Liver (tissue), 3 donors: ENCODE measurements at regions not wholly inside any gene's neighbourhood (a gene's known extent, or its start where the extent isn't known, plus 50 kb on each side); places are given as distances from the start of the nearest gene placed in this dataset.

ENCODE experiments used
- HNF4G ChIP-seq: IDR thresholded peaks from 2 replicates; pipeline ENCODE4 v1.6.1; 2016; ENCODE audit warnings: antibody characterized with exemption
- RAD21 ChIP-seq, 2 donors: IDR thresholded peaks; 2 replicates each; pipeline ENCODE4 v1.6.1; 2016; ENCODE audit warnings: antibody characterized with exemption in 2 of 2, mild to moderate bottlenecking in 2 of 2
- RXRA ChIP-seq, 2 donors: IDR thresholded peaks; 2 replicates each; pipeline ENCODE4 v1.6.1; 2017 to 2018; ENCODE audit warnings: antibody characterized with exemption in 2 of 2, mild to moderate bottlenecking in 1 of 2
- TAF1 ChIP-seq: conservative IDR thresholded peaks from 2 replicates; pipeline ENCODE4 v1.6.1; 2016; ENCODE audit warnings: antibody characterized with exemption, mild to moderate bottlenecking
- YY1 ChIP-seq: IDR thresholded peaks from 2 replicates; pipeline ENCODE4 v1.6.1; 2016; ENCODE audit warnings: antibody characterized with exemption, mild to moderate bottlenecking
- TF ChIP-seq, protein P1 (sequence below): IDR thresholded peaks from 2 replicates; pipeline ENCODE4 v1.6.1; 2016; ENCODE audit warnings: antibody characterized with exemption
- TF ChIP-seq, protein P2 (sequence below): fragments of 150-350 bp; IDR thresholded peaks from 2 replicates; pipeline ENCODE4 v1.5.1; 2017; ENCODE audit warnings: improper control_type of control experiment, low read depth, low read length; ENCODE audit not compliant: missing input control
- TF ChIP-seq, protein P3 (sequence below): IDR thresholded peaks from 2 replicates; pipeline ENCODE4 v1.6.1; 2016; ENCODE audit warnings: antibody characterized with exemption, mild to moderate bottlenecking
- TF ChIP-seq, protein P4 (sequence below): IDR thresholded peaks from 2 replicates; pipeline ENCODE4 v1.6.1; 2016; ENCODE audit warnings: antibody characterized with exemption
- donor health status: healthy.
- donor health status: healthy.

DNA sequence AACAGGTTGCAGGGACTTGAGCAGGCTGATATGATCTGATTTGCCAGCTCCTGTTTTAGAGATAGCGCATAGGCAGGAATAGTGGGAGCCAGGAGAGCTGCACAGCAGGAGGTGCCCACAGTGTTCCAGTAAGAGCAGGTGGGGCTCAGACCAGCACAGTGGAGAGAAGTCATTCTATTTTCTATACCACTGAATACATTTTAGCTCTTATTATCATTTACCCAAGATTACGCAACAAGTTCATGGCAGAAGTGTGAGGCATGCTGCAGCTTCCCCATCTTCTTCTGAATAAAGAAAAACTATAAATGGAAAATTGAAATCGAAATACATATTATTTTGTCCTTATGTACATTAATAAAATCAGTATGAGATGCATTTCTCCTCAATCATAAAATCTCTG lies 114.7 kb upstream of the EDNRA start:
- TF ChIP-seq HNF4G (no peak), YY1 (no peak), TAF1 (no peak), RXRA (IDR thresholded peaks at IDR 0.05) (no peak), RAD21 (IDR thresholded peaks at IDR 0.05) (no peak)
- TF ChIP-seq, protein P1, sequence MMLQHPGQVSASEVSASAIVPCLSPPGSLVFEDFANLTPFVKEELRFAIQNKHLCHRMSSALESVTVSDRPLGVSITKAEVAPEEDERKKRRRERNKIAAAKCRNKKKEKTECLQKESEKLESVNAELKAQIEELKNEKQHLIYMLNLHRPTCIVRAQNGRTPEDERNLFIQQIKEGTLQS, result no peak
- TF ChIP-seq, protein P2, sequence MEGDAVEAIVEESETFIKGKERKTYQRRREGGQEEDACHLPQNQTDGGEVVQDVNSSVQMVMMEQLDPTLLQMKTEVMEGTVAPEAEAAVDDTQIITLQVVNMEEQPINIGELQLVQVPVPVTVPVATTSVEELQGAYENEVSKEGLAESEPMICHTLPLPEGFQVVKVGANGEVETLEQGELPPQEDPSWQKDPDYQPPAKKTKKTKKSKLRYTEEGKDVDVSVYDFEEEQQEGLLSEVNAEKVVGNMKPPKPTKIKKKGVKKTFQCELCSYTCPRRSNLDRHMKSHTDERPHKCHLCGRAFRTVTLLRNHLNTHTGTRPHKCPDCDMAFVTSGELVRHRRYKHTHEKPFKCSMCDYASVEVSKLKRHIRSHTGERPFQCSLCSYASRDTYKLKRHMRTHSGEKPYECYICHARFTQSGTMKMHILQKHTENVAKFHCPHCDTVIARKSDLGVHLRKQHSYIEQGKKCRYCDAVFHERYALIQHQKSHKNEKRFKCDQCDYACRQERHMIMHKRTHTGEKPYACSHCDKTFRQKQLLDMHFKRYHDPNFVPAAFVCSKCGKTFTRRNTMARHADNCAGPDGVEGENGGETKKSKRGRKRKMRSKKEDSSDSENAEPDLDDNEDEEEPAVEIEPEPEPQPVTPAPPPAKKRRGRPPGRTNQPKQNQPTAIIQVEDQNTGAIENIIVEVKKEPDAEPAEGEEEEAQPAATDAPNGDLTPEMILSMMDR, result no peak
- TF ChIP-seq, protein P3, sequence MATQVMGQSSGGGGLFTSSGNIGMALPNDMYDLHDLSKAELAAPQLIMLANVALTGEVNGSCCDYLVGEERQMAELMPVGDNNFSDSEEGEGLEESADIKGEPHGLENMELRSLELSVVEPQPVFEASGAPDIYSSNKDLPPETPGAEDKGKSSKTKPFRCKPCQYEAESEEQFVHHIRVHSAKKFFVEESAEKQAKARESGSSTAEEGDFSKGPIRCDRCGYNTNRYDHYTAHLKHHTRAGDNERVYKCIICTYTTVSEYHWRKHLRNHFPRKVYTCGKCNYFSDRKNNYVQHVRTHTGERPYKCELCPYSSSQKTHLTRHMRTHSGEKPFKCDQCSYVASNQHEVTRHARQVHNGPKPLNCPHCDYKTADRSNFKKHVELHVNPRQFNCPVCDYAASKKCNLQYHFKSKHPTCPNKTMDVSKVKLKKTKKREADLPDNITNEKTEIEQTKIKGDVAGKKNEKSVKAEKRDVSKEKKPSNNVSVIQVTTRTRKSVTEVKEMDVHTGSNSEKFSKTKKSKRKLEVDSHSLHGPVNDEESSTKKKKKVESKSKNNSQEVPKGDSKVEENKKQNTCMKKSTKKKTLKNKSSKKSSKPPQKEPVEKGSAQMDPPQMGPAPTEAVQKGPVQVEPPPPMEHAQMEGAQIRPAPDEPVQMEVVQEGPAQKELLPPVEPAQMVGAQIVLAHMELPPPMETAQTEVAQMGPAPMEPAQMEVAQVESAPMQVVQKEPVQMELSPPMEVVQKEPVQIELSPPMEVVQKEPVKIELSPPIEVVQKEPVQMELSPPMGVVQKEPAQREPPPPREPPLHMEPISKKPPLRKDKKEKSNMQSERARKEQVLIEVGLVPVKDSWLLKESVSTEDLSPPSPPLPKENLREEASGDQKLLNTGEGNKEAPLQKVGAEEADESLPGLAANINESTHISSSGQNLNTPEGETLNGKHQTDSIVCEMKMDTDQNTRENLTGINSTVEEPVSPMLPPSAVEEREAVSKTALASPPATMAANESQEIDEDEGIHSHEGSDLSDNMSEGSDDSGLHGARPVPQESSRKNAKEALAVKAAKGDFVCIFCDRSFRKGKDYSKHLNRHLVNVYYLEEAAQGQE, result no peak
- TF ChIP-seq, protein P4, sequence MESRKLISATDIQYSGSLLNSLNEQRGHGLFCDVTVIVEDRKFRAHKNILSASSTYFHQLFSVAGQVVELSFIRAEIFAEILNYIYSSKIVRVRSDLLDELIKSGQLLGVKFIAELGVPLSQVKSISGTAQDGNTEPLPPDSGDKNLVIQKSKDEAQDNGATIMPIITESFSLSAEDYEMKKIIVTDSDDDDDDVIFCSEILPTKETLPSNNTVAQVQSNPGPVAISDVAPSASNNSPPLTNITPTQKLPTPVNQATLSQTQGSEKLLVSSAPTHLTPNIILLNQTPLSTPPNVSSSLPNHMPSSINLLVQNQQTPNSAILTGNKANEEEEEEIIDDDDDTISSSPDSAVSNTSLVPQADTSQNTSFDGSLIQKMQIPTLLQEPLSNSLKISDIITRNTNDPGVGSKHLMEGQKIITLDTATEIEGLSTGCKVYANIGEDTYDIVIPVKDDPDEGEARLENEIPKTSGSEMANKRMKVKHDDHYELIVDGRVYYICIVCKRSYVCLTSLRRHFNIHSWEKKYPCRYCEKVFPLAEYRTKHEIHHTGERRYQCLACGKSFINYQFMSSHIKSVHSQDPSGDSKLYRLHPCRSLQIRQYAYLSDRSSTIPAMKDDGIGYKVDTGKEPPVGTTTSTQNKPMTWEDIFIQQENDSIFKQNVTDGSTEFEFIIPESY, result no peak
